Pons (tissue), 1 donor: ENCODE measurements at regions not wholly inside any gene's neighbourhood (a gene's known extent, or its start where the extent isn't known, plus 50 kb on each side); places are given as distances from the start of the nearest gene placed in this dataset.

Experiments used
- DNase-seq: peaks from one replicate; pipeline ENCODE4 v3.0.0-alpha.2; 2016; ENCODE audit warnings: low spot score

GRCh38 chr2:155770516-155770915 lies 562.0 kb downstream of the NR4A2 start:
- no peak for DNase-seq

DNA sequence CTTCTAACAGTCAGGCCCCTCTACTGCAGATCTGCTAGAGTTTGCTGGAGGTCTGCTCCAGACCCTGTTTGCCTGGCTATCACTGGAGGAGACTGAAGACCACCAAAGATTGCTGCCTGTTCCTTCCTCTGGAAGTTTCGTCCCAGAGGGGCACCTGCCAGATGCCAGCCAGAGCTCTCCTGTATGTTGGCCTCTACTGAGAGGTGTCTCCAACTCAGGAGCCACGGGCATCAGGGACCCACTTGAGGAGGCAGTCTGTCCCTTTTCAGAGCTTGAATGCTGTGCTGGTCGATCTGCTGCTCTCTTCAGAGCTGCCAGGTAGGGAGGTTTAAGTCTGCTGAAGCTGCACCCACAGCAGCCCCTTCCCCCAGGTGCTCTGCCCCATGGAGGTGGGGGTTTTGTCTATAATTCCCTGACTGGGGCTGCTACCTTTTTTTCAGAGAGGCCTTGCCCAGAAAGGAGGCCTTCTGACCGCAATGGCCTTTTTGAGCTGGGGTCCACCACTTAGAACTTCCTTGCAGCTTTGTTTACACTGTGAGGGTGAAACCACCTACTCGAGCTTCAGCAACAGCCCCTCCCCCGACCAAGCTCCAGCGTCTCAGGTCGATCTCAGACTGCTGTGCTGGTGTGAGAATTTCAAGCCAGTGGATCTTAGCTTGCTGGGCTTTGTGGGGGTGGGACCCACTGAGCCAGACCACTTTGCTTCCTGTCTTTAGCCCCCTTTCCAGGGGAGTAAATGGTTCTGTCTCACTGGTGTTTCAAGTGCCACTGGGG lies 566.0 kb downstream of the NR4A2 start:
- no peak for DNase-seq

DNA sequence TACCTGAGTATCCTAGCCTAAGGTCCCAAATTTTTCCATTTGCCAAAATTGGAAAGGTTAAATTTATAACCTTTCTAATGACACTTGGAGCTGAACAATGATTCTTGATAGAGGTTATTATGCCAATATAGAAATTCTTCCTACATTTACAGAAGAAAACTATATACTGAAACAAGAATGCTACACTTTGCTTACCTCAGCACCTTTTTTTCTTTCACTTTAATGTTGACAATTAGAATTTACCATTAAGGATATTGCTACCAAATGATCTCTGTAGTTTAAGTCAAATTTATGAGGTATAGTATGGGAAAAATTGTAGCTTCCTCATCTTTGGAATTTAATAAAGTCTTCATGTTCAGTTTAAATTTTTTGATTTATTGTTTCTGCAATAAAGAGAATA lies 577.0 kb downstream of the NR4A2 start:
- no peak for DNase-seq

DNA sequence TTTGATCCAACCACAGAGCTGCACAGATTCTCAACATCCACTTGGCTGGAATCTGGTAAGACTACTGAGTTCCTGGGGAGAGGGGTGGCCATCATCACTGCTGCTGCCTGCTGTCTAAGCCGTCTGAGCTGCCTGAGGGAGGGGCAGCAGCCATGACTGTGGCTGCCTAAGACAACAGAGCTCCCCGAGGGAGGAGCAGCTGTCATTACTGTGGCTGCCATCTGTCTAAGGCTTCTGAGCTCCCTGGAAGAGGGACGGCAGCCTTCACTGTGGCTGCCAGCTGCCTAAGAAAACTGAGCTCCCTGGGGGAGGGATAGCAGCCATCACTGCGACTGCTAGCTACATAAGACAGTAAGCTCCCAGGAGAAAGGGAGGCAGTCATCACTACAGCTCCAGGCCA lies 584.4 kb downstream of the NR4A2 start:
- no peak for DNase-seq

DNA sequence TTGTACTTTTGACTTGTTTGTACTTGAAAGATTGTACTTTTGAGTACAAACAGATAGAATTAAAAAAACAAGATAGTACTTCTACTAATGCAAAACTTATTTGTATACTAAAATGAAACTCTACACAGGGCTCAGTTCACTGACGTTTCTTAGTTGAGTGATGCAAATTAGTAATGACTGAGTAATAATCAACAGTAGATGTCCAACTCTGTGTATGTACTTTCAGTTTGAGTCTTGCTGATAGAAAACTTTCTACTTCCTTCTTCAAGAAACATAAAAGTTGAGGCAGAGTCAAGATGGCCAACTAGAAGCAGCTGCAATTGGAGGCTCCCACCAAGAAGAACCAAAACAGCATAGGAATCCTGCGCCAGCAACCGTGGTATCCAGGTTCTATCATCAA lies 585.0 kb downstream of the NR4A2 start:
- DNase-seq, result no peak

- DNase-seq, result peak; percentile 90
Measured at GRCh38 chr2:155733091-155733853, 599.2 kb downstream of the NR4A2 start.

DNA sequence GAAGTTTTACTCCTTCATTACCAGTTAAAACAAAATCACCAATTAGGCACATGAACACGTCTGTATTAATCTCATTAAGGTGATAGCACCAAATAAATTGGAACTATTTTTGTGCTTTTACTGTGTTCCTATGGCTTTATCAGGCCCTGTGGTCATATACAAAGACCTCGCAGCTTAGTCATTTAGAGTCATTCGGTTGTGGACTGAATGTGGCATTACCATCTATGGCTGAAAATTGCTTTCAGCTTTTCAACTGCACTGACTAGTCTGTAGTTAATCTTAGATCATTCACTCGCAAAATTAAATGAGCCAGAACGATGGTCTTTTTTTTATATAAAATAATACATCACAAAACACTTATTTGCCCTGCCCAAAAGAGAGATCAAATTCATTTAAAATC lies 601.7 kb downstream of the NR4A2 start:
- no peak for DNase-seq

DNA sequence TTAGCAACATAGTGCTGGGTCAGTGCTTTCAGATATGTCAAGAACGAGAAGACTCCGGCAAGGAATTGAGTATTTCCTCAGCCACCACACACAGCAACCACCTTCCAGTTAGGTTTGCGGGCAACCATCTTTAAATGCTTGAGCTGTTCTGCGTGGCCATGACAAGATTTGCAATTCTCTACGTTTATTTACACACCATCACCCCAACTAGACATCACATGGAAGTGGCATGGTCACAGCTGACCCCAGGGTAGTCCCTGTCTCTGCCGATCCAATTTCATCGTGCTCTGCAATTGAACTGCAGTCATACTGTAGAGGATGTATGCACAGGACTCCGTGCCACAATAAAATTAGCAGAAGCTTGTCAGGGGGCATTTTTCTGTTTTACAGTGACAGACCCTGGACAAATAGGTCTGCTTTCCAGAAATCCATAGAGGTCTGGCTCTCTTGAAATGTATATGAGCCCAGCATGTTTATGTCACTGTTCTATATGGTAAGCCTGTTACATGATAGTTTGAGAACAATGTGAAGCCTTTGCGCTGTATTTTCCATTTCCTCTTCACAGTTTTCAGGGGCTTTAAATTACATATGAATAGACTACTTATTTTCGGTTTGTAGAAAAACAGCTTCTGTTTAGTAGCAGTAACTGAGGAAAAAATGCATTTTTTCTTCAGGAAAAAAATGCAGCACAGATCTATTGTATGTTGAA lies 605.2 kb downstream of the NR4A2 start:
- no peak for DNase-seq

DNA sequence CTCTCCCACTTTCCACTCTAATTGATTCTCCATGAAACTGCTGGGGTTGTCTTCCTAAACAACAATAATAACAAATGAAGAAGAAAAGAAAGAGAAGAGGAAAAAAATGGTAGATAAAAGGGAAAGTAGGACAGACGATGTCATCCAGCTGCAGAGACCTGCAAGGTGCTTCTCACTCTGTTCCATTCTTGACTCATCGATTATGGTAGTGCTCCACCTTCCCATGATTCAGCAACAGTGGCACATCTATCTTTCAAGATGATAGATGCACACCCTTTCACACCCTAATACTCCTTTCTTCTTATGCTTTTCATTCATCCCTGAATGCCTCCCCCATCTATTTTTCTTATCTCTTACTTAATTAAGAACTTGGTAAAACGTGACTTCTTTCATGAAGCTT lies 610.2 kb downstream of the NR4A2 start:
- DNase-seq, result no peak

DNA sequence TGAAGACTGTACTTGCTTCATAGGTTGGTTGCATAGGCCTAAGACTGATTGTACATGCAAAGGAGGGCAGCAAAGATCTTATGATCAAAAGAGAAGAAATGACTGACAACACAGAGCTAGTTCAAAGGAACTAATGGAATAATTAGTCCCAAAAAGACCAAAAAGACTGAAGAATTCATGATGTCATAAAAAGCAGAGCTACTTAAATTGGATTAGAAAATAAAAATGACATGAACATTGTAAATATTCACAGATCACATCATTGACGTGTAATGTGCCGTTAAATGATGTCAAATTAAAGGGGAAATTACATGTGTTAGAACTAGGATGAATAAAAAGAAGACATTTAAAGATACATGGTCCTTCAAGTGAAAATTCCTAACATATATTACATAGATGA lies 616.8 kb downstream of the NR4A2 start:
- no peak for DNase-seq

DNA sequence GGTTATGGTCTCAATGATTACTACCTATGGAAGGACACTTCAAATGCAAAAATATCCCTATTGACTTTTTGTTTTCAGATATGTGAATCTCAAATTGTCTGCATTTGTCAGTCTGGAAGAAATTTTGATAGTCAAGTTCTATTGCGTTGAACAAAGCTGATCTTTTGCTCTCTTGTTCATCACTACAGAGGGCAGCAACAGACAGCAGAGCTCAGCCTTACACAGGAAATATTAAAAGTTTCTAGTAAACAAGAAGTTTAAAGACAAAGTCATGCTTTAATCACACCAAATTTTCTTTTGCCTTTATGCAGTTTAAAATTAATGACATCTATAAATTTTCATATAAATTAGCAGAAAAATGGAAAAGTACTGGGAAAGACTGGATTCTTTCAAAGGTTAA lies 617.5 kb downstream of the NR4A2 start:
- DNase-seq, result peak; percentile 54

GRCh38 chr2:155708071-155708470 lies 624.5 kb downstream of the NR4A2 start:
- no peak for DNase-seq

DNA sequence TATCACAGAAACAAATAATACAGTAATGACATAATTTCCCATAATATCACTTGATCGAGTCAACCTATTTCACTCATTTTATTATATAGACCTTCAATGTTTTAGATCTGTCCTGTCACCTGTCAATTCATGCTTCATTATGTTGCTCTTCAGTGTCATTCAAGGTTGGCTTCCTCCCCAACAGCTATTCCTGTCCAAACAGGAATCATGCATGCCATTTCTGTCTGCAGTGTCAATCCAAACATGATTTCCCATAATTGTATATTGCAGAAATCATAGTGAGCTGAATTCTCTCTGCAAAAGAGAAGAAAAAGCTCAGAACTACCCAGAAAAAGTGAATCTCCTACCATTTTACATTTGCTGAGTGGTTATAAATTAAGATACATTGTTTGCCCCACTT lies 628.6 kb downstream of the NR4A2 start:
- DNase-seq, result no peak

DNA sequence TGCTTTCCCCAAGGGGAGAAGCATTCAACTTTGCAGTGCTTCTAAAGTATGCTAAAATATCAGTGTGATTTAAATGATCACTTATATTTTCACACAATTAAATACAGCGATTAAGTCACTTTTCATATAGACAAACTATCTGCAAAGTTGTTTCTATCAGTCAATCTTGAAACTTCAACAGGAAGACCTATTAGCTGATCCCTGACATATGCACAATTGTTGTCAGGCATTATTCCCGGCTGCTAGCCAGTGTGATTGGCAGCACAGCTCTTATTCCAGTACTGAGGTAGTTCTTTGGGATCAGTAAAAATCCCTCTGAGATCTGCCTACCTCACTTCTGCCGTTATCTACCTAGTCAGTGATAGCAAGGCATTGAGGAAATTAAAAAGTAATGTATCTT lies 629.5 kb downstream of the NR4A2 start:
- no peak for DNase-seq

GRCh38 chr2:155701721-155702120 lies 630.8 kb downstream of the NR4A2 start:
- no peak for DNase-seq

DNA sequence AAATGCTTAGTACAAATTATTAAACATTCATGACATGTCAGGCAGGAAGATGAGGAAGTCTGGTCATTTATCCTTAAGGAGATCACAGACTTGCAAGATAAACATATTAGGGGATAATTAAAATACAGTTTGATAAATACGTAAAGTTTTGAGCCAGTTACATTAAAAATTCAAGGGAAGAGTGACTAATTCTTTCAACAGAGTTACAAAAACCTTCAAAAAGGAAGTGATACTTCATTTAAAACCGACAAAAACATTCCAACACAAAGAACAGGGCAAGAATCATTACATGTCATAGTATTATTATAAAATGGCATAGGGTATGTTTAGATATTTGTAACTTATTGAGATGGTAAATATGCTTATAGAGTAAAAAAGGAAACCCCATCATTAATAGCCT lies 636.0 kb downstream of the NR4A2 start:
- no peak for DNase-seq

DNA sequence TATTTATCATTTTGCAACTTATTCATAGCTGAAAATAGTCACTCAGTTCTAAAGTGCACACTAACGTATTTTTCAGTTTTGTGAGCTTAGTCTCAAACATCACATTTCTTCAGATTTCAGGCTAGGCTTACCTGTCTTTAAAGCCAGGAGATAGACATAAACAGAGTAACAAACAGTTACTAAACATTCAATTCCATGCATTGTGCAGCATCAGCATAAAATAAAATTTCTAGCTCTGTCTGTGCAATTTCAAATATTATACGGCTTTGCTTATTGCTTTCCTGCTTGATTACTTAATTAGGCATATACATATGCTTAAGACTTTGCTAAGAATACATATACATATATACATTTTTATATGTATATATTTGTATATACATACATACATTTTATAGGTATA lies 637.0 kb downstream of the NR4A2 start:
- no peak for DNase-seq

DNA sequence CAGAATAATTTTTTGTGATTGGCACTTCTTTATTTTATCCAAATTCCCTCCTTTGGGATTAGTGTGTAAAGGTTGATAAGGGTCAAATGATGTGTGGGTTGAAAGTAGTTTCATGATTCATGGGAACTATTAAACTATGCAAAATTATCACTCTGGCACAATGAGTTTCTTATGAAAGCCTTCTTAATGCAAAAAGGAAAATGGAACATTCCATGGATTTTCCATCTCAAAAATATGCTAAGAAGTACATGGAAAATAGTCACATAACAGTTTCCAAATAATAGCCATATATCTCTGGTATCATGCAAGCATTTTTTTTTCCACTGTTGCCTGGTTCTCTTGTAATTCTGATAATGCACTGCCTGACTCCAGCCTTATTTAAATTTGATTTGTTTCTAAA lies 639.7 kb downstream of the NR4A2 start:
- no peak for DNase-seq

GRCh38 chr2:155692106-155692505 lies 640.4 kb downstream of the NR4A2 start:
- peak; percentile 62 for DNase-seq

DNA sequence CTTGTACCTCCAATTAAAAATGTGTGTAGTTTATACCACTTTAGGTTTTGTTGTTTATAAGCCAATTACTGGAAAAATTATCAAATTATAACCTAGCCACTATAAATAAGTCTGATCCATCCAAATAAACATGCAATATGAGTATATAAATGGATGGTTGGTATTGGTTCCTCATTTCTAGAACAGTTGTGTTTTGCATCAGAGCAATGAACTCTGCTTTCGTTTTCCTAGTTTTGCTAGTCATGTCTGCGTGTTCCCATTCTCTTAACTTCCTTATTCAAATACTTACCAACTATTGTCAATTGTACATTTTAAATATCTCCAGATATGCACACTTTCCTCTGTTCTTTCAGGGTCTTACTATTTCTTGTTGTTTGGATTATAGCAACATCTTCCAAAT lies 641.7 kb downstream of the NR4A2 start:
- peak; percentile 70 for DNase-seq

DNA sequence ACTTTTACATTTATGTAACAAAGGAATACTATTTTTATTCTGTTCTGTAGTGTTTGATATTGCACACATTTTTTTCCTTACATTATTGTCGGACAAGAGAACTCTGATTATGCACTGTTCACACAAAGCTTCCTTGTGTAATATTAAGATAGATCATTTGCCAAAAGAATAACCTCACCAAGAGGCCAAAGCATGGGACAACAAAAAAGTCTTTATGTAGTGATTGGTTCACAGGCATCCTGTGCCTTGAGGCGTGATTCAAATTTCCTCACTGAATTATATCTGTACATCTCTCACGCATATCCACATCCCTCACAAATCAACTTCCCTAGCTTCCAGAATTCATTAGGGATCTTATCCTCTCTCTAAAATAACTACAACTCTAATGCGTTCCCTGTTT lies 642.7 kb downstream of the NR4A2 start:
- DNase-seq, result peak; percentile 85

DNA sequence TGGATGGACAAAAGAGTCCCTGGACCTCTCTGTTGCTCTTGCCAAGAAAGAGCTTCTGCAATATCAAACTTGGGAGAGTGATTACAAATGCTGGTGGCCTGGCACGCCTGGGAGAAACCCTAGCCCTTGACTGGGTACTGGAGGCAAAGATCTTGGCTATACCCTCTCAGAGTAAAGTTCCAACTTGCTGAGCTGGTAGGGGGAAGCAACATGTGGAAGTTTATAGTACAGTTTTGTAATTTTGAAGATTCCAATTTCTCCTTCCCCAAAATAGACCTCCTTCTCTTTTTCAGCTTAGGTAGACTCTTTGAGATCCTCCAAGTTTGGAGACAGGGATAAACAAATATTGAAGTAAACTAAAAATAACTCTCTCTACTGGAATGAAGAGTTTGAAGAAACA lies 645.3 kb downstream of the NR4A2 start:
- no peak for DNase-seq

GRCh38 chr2:155679647-155680046 lies 652.9 kb downstream of the NR4A2 start:
- DNase-seq, result no peak
